Kidney epithelial cell (primary cell): ENCODE measurements at regions not wholly inside any gene's neighbourhood (a gene's known extent, or its start where the extent isn't known, plus 50 kb on each side); places are given as distances from the start of the nearest gene placed in this dataset.
A peak's percentile ranks its signal among the peaks of the same experiment; 100 is the strongest.
"Not testable (repeated sequence)": the region's sequence is repeated elsewhere in the genome, so short reads cannot be mapped to it uniquely, and the experiment has no call there.

Source experiments
- DNase-seq: peaks from one replicate; pipeline ENCODE4 v3.0.0-alpha.2; 2010; ENCODE audit warnings: low read depth
- H3K27me3 ChIP-seq: 2 replicates; pipeline ENCODE4 v1.6.0; 2011; ENCODE audit warnings: low read length; ENCODE audit not compliant: control insufficient read depth, insufficient read depth
- H3K36me3 ChIP-seq: 2 replicates; pipeline ENCODE4 v1.5.1; 2011; ENCODE audit warnings: low read length; ENCODE audit not compliant: control insufficient read depth, insufficient read depth
- H3K4me3 ChIP-seq: 2 replicates; pipeline ENCODE4 v1.5.1; 2011; ENCODE audit warnings: low read depth, mild to moderate bottlenecking, control low read depth, low read length
- TF ChIP-seq, protein P1 (sequence below): IDR thresholded peaks from 2 replicates; pipeline ENCODE4 v1.5.1; 2011; ENCODE audit warnings: mild to moderate bottlenecking, moderate library complexity, low read length, control low read depth, inconsistent platforms; ENCODE audit not compliant: insufficient read depth, poor library complexity, severe bottlenecking

DNA sequence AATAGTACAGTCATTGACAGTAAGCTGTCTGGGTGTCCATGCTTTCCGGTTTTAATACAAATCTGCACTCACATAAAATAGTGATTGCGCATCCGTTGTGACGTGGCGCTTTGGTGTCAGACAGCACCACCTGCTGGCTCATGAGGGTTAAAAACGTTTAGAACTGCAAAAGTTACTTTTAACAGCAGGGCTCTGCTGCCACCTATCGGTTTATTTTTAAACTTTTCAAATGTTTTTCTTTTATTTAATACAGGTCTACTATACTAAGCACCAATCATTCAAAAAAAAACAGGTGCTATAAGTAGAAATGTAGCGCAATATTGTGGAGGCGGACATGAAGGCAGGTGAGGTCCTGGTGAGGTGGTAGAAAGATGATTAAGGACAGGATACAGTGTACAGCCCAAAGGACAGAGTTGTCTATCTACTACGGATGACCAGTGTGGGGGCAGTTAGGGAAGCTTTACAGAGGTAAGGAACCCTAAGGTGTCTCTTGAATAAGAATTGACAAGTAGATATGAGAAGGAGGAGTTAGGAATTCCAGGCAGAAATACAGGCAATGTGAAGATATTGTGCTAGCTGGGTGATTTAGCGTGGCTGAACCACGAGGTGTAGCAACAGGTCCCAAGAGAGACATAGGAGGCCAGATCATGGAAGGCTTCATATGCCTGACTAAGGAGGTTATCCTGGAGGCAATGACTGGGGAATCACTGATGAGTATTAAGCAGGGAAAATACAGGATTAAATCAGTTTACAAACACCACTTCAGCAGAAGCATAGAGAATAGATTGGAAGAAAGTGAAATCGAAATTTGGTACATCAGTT lies 91.5 kb upstream of the PRB2 start:
- TF ChIP-seq, protein P1, sequence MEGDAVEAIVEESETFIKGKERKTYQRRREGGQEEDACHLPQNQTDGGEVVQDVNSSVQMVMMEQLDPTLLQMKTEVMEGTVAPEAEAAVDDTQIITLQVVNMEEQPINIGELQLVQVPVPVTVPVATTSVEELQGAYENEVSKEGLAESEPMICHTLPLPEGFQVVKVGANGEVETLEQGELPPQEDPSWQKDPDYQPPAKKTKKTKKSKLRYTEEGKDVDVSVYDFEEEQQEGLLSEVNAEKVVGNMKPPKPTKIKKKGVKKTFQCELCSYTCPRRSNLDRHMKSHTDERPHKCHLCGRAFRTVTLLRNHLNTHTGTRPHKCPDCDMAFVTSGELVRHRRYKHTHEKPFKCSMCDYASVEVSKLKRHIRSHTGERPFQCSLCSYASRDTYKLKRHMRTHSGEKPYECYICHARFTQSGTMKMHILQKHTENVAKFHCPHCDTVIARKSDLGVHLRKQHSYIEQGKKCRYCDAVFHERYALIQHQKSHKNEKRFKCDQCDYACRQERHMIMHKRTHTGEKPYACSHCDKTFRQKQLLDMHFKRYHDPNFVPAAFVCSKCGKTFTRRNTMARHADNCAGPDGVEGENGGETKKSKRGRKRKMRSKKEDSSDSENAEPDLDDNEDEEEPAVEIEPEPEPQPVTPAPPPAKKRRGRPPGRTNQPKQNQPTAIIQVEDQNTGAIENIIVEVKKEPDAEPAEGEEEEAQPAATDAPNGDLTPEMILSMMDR: peak; percentile 96
- Histone ChIP-seq H3K27me3 (peaks cover 6% of the 10 kb centered on the region), H3K4me3 (no peak overlapping the region), H3K36me3 (no peaks in the 10 kb centered on the region)
- DNase-seq: peak; percentile 61

- TF ChIP-seq, protein P1: no peak
- Histone ChIP-seq H3K36me3 (no peaks in the 10 kb centered on the region), H3K27me3 (peaks cover 13% of the 10 kb centered on the region), H3K4me3 (no peak overlapping the region)
- DNase-seq: no peak
Measured at GRCh38 chr12:11496157-11496851, 100.9 kb upstream of the PRB2 start.

- TF ChIP-seq, protein P1: no peak
- no peak for DNase-seq
- Histone ChIP-seq H3K4me3 (no peak overlapping the region), H3K27me3 (peaks cover 13% of the 10 kb centered on the region), H3K36me3 (no peaks in the 10 kb centered on the region)
Measured at GRCh38 chr12:11497438-11497837, 102.1 kb upstream of the PRB2 start.

GRCh38 chr12:11497995-11498394 lies 102.6 kb upstream of the PRB2 start:
- Histone ChIP-seq H3K27me3 (peaks cover 13% of the 10 kb centered on the region), H3K4me3 (no peak overlapping the region), H3K36me3 (no peaks in the 10 kb centered on the region)
- no peak for DNase-seq
- TF ChIP-seq, protein P1: no peak

- peaks cover 13% of the 10 kb centered on the region for H3K27me3 ChIP-seq
- TF ChIP-seq, protein P1: peak; percentile 24
- H3K4me3 ChIP-seq: not testable (repeated sequence)
Measured at GRCh38 chr12:11498574-11498973, 103.2 kb upstream of the PRB2 start.

More at GRCh38 chr12:11498574-11498973, 103.2 kb upstream of the PRB2 start:
- DNase-seq, H3K36me3 ChIP-seq: not testable (repeated sequence)
